SU-DHL-6 (cell line): ENCODE measurements at regions not wholly inside any gene's neighbourhood (a gene's known extent, or its start where the extent isn't known, plus 50 kb on each side); places are given as distances from the start of the nearest gene placed in this dataset.

Source experiments
- CTCF ChIP-seq: fragments of 200-600 bp; sonication (generic); IDR thresholded peaks from one replicate; pipeline ENCODE4 v1.5.1; 2017; ENCODE audit warnings: antibody characterized with exemption, mild to moderate bottlenecking, low read length, moderate library complexity; ENCODE audit not compliant: insufficient read depth, poor library complexity, severe bottlenecking
- EZH2phosphoT487 ChIP-seq: fragments of 200-600 bp; sonication (generic), shearing (Covaris generic); conservative IDR thresholded peaks from 2 replicates; pipeline ENCODE4 v1.6.1; 2018; ENCODE audit warnings: mild to moderate bottlenecking, antibody characterized with exemption, low read length, moderate library complexity, mixed read lengths

- TF ChIP-seq EZH2phosphoT487 (no peak), CTCF (no peak)
These were observed 612.5 kb upstream of the PRR20A start for GRCh38 chr13:56528040-56528790.
